ENCODE measurements at regions not wholly inside any gene's neighbourhood (a gene's known extent, or its start where the extent isn't known, plus 50 kb on each side); places are given as distances from the start of the nearest gene placed in this dataset.

DNA sequence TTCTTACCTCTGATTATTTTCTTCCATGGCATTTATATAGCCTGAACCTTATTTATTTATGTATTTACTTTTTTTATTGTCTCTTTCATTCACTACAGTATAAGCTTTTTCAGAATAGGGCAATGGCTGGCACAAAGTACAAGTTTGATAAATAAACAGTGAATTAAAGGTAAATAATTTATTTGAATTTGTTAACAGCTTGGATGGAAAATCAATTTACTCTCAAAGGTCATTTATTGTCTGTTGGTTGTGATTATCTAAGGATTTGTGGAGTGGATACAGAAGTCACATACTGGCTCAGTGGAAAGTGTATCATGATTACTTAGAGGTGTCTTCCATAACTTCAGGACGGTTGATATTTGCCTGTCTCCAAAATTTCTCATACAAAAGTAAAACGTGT is 2472.9 kb downstream of the PCDH7 start:
- H3K27ac ChIP-seq: no peak overlapping the region
- H3K36me3 ChIP-seq: no peaks in the 10 kb centered on the region
- no peak for TF ChIP-seq POLR2AphosphoS5 (IDR thresholded peaks at IDR 0.05)
- no peak for TF ChIP-seq POLR2A (IDR thresholded peaks at IDR 0.05)
- no peak for TF ChIP-seq CTCF (IDR thresholded peaks at IDR 0.05)
- no peak for DNase-seq (ENCODE audit: low spot score in 2 of 2)
- H3K27me3 ChIP-seq: no peaks in the 10 kb centered on the region
- H3K4me3 ChIP-seq: no peak overlapping the region
- intact Hi-C loops (cut with DNase I; ENCODE audit: low total_unique reads): no loop called here
- H3K9me3 ChIP-seq: no peaks in the 10 kb centered on the region
- no peaks in the 10 kb centered on the region for H3K4me1 ChIP-seq

- no peak for DNase-seq (ENCODE audit: low spot score in 2 of 2)
- no peaks in the 10 kb centered on the region for H3K4me1 ChIP-seq
- H3K4me3 ChIP-seq: no peak overlapping the region
- TF ChIP-seq POLR2A (IDR thresholded peaks at IDR 0.05) (no peak), CTCF (IDR thresholded peaks at IDR 0.05) (no peak)
- intact Hi-C loops (cut with DNase I; ENCODE audit: low total_unique reads): no loop called here
- no peaks in the 10 kb centered on the region for H3K36me3 ChIP-seq
- H3K27me3 ChIP-seq: no peaks in the 10 kb centered on the region
- H3K27ac ChIP-seq: no peak overlapping the region
- H3K9me3 ChIP-seq: peaks cover 0 to 5% of the 10 kb centered on the region in 2 donors
Measured at GRCh38 chr4:33200377-33200776, 2480.2 kb downstream of the PCDH7 start.

DNA sequence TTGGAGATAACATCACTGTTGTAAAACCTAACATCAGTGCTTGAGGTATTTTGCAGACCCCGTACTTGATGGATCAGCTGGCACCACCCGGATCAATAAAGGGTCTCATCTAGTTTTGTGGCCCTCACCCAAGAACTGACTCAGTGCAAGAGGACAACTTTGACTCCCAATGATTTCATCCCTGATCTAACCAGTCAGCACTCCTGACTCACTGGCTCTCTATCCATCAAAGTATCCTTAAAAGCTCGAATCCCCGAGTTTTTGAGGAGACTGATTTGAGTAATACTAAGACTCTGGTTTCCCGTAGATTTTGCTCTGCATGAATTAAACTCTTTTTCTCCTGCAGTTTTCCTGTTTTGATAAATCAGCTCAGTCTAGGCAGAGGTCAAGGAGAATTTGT is 2498.1 kb downstream of the PCDH7 start:
- Histone ChIP-seq H3K27ac (no peak overlapping the region), H3K4me3 (no peak overlapping the region), H3K9me3 (no peaks in the 10 kb centered on the region), H3K27me3 (no peaks in the 10 kb centered on the region), H3K4me1 (no peaks in the 10 kb centered on the region), H3K36me3 (no peaks in the 10 kb centered on the region)
- no peak for DNase-seq (ENCODE audit: low spot score in 2 of 2)
- intact Hi-C loops (cut with DNase I; ENCODE audit: low total_unique reads): no loop called here
- no peak for TF ChIP-seq POLR2A (IDR thresholded peaks at IDR 0.05)
- no peak for TF ChIP-seq CTCF (IDR thresholded peaks at IDR 0.05)
- no peak for TF ChIP-seq POLR2AphosphoS5 (IDR thresholded peaks at IDR 0.05)

DNA sequence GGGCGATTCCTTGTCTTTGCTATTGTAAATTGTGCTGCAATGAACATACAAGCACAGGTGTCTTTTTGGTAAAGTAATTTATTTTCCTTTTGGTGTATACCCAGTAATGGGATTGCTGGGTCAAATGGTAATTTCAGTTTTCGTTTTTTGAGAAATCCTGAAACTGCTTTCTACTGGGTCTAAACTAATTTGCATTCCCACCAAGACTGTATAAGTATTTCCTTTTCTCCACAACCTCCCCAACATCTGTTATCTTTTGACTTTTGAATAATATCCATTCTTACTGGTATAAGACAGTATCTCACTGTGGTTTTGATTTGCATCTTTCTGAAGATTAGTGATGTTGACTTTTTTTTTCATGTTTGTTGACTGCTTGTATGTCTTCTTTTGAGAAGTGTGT is 2506.0 kb downstream of the PCDH7 start:
- intact Hi-C loops (cut with DNase I; ENCODE audit: low total_unique reads): no loop called here
- H3K27ac ChIP-seq: no peak overlapping the region
- H3K9me3 ChIP-seq: no peaks in the 10 kb centered on the region
- no peaks in the 10 kb centered on the region for H3K27me3 ChIP-seq
- no peaks in the 10 kb centered on the region for H3K4me1 ChIP-seq
- H3K4me3 ChIP-seq: no peak overlapping the region
- TF ChIP-seq CTCF (IDR thresholded peaks at IDR 0.05) (no peak), POLR2A (IDR thresholded peaks at IDR 0.05) (no peak), POLR2AphosphoS5 (IDR thresholded peaks at IDR 0.05) (no peak)
- DNase-seq (ENCODE audit: low spot score in 2 of 2): no peak
- H3K36me3 ChIP-seq: no peaks in the 10 kb centered on the region

- no peaks in the 10 kb centered on the region for H3K36me3 ChIP-seq
- H3K4me1 ChIP-seq: no peaks in the 10 kb centered on the region
- no peaks in the 10 kb centered on the region for H3K27me3 ChIP-seq
- intact Hi-C loops (cut with DNase I; ENCODE audit: low total_unique reads): no loop called here
- no peak for DNase-seq (ENCODE audit: low spot score in 2 of 2)
- H3K9me3 ChIP-seq: no peaks in the 10 kb centered on the region
- no peak overlapping the region for H3K4me3 ChIP-seq
- H3K27ac ChIP-seq: no peak overlapping the region
- TF ChIP-seq CTCF (IDR thresholded peaks at IDR 0.05) (no peak), POLR2A (IDR thresholded peaks at IDR 0.05) (no peak), POLR2AphosphoS5 (IDR thresholded peaks at IDR 0.05) (no peak)
Measured at GRCh38 chr4:33226783-33227182, 2506.6 kb downstream of the PCDH7 start.
